Activated naive CD4-positive, alpha-beta T cell treated with anti-CD3 and anti-CD28 coated beads, Interleukin-2, amount 50 U/mL, for 24 hours (primary cell): ENCODE measurements at regions not wholly inside any gene's neighbourhood (a gene's known extent, or its start where the extent isn't known, plus 50 kb on each side); places are given as distances from the start of the nearest gene placed in this dataset.

ENCODE experiments used
- H3K27ac Mint-ChIP-seq: one replicate; pipeline ENCODE4 v1.8.0; 2021; ENCODE audit warnings: mild to moderate bottlenecking, mixed read lengths
- H3K27me3 Mint-ChIP-seq: one replicate; pipeline ENCODE4 v1.8.0; 2021; ENCODE audit warnings: mixed read lengths
- H3K36me3 Mint-ChIP-seq: one replicate; pipeline ENCODE4 v1.8.0; 2021; ENCODE audit warnings: mixed read lengths
- H3K4me1 Mint-ChIP-seq: one replicate; pipeline ENCODE4 v1.8.0; 2021; ENCODE audit warnings: mixed read lengths
- H3K4me3 Mint-ChIP-seq: one replicate; pipeline ENCODE4 v1.8.0; 2021; ENCODE audit warnings: mild to moderate bottlenecking, mixed read lengths
- H3K9me3 Mint-ChIP-seq: one replicate; pipeline ENCODE4 v1.8.0; 2021; ENCODE audit warnings: mixed read lengths

DNA sequence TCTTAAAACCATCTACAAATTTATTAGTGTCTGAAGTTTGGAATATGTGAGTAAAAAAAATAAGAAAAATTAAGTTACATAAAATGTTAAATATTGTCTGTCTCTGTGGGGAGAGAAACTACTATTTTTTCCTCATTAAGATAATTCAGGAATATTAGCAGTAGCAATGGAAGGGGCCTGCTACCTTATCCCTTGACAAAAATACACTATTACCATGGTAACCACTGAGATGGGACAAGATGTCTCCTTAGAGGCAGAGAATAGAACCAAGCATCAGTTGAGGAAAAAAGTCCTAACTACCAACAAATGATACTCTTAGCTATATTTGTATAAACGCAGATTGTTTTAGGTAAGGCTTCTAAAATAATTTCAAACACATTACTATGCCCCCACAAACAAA, 150.7 kb upstream of the LSM8 start:
- Mint-ChIP-seq H3K27ac (no peak overlapping the region), H3K4me3 (no peak overlapping the region), H3K4me1 (no peaks in the 10 kb centered on the region), H3K9me3 (no peaks in the 10 kb centered on the region), H3K27me3 (no peaks in the 10 kb centered on the region), H3K36me3 (no peaks in the 10 kb centered on the region)

DNA sequence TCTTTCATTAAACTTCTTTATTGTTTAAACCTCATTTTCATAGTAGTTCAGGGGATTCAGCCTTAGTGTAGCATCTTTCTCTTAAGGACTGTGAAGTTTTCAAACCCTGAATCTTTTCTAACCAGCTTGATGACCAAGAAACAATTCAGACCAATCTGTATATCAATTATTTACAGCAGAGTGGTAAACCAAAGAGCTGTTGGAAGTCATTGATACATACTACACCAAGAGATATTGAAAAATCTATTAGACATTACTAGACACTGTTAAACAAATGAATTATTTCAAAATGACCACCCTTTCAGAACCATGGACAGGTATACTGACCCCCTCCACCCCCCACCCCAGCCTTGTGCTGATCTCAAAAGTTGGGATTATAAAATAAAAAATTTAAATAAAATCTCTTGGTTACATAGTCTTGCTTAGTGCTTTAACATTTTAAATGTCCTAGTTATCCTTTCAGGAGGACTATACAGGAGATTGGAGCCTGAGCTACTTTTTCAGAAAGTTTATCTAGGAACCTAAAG, 143.9 kb upstream of the LSM8 start:
- no peaks in the 10 kb centered on the region for H3K9me3 Mint-ChIP-seq
- no peaks in the 10 kb centered on the region for H3K27me3 Mint-ChIP-seq
- no peak overlapping the region for H3K4me3 Mint-ChIP-seq
- no peak overlapping the region for H3K27ac Mint-ChIP-seq
- H3K4me1 Mint-ChIP-seq = no peaks in the 10 kb centered on the region
- no peaks in the 10 kb centered on the region for H3K36me3 Mint-ChIP-seq

DNA sequence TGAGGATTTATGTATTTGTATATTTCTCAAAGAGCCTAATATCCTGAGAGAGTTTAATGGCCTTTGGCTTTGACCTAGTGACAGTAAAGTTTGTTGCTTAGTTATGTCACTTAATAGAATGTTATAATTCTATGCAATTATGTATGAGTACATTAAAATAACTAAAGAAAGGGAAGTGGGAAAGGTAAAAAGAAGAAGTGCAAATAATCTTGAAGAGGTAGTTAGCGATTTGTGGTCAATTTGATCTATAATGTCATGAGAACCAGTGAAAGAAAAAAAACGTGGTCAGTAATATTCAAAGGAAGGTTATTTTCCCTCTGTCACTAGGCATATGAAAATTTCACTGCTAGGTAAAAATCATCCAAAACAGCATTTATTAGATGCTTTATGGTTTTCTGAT, 143.4 kb upstream of the LSM8 start:
- Mint-ChIP-seq H3K9me3 (no peaks in the 10 kb centered on the region), H3K27ac (no peak overlapping the region), H3K36me3 (no peaks in the 10 kb centered on the region), H3K27me3 (no peaks in the 10 kb centered on the region), H3K4me3 (no peak overlapping the region), H3K4me1 (no peaks in the 10 kb centered on the region)

- H3K9me3 Mint-ChIP-seq = no peaks in the 10 kb centered on the region
- H3K27ac Mint-ChIP-seq = no peak overlapping the region
- H3K4me3 Mint-ChIP-seq = no peak overlapping the region
- H3K27me3 Mint-ChIP-seq = no peaks in the 10 kb centered on the region
- H3K36me3 Mint-ChIP-seq = no peaks in the 10 kb centered on the region
- no peaks in the 10 kb centered on the region for H3K4me1 Mint-ChIP-seq
Measured at GRCh38 chr7:118041251-118041878, 142.6 kb upstream of the LSM8 start.

GRCh38 chr7:118045629-118046028, 138.3 kb upstream of the LSM8 start:
- H3K9me3 Mint-ChIP-seq = no peaks in the 10 kb centered on the region
- H3K4me1 Mint-ChIP-seq = no peaks in the 10 kb centered on the region
- no peak overlapping the region for H3K4me3 Mint-ChIP-seq
- H3K27me3 Mint-ChIP-seq = no peaks in the 10 kb centered on the region
- no peaks in the 10 kb centered on the region for H3K36me3 Mint-ChIP-seq
- no peak overlapping the region for H3K27ac Mint-ChIP-seq

DNA sequence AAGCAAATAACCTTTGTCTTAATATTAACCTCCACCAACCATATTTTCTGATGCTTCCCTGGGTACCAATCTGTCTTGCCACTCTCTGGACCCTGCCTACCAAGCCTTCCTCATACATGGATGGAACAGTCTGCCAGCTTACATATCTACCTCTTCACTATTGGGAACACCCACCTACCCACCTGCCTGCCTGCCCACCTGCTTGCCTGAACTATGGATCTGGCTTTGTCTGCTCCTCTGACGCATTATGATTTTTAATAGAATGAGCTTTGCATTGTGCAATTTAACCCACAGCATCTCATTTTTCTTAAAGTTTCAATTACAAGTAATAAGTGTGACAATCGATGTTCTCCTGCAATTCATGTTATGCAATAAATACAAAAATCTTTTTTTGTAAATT, 137.9 kb upstream of the LSM8 start:
- Mint-ChIP-seq H3K4me3 (no peak overlapping the region), H3K27me3 (no peaks in the 10 kb centered on the region), H3K9me3 (no peaks in the 10 kb centered on the region), H3K27ac (no peak overlapping the region), H3K36me3 (no peaks in the 10 kb centered on the region), H3K4me1 (no peaks in the 10 kb centered on the region)

GRCh38 chr7:118046801-118047200, 137.2 kb upstream of the LSM8 start:
- no peak overlapping the region for H3K4me3 Mint-ChIP-seq
- no peak overlapping the region for H3K27ac Mint-ChIP-seq
- no peaks in the 10 kb centered on the region for H3K9me3 Mint-ChIP-seq
- H3K27me3 Mint-ChIP-seq = peaks cover 3% of the 10 kb centered on the region
- H3K36me3 Mint-ChIP-seq = no peaks in the 10 kb centered on the region
- H3K4me1 Mint-ChIP-seq = no peaks in the 10 kb centered on the region

DNA sequence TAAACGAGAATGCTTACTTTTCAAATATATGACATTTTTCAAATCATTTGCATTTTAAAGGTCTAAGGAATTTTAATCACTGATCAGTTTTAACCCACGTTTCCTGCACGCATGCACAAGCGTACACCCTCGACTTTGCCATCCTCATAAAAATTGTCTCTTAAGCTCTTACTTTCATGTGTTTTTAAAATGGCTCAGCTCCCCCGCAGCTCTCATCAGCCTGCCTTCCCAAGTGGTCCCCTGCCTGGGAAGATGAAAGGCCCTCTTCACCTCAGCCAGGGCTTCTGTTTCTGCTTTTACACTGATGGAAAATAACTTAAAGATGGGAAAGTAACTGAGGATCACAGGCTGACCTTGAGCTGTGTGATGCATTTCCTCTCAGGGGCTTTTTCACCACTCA, 131.6 kb upstream of the LSM8 start:
- Mint-ChIP-seq H3K36me3 (no peaks in the 10 kb centered on the region), H3K4me3 (no peak overlapping the region), H3K9me3 (no peaks in the 10 kb centered on the region), H3K27ac (no peak overlapping the region), H3K27me3 (peaks cover 4% of the 10 kb centered on the region), H3K4me1 (no peaks in the 10 kb centered on the region)

DNA sequence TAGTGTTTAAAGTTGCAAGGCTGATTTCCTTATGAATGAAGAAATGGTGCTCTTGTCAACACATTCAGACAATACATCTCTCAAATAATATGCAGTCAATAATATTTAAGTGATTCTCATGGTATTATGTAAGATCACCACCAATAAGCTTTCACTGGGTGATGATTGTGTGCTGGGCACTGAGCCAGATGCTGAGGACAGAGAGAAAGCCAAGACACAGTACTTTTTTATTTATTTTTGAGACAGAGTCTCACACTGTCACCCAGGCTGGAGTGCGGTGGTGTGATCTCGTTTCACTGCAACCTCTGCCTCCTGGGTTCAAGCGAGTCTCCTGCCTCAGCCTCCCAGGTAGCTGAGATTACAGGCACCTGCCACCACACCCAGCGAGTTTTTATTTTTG, 130.6 kb upstream of the LSM8 start:
- Mint-ChIP-seq H3K4me3 (no peak overlapping the region), H3K27ac (no peak overlapping the region), H3K27me3 (peaks cover 4% of the 10 kb centered on the region), H3K9me3 (no peaks in the 10 kb centered on the region), H3K36me3 (no peaks in the 10 kb centered on the region), H3K4me1 (no peaks in the 10 kb centered on the region)

GRCh38 chr7:118054529-118054928, 129.4 kb upstream of the LSM8 start:
- H3K4me1 Mint-ChIP-seq = no peaks in the 10 kb centered on the region
- H3K9me3 Mint-ChIP-seq = peaks cover 9% of the 10 kb centered on the region
- no peak overlapping the region for H3K4me3 Mint-ChIP-seq
- H3K36me3 Mint-ChIP-seq = no peaks in the 10 kb centered on the region
- peaks cover 4% of the 10 kb centered on the region for H3K27me3 Mint-ChIP-seq
- no peak overlapping the region for H3K27ac Mint-ChIP-seq

GRCh38 chr7:118055647-118056046, 128.3 kb upstream of the LSM8 start:
- Mint-ChIP-seq H3K4me1 (no peaks in the 10 kb centered on the region), H3K9me3 (peaks cover 10% of the 10 kb centered on the region), H3K27me3 (peaks cover 4% of the 10 kb centered on the region), H3K36me3 (no peaks in the 10 kb centered on the region), H3K27ac (no peak overlapping the region), H3K4me3 (no peak overlapping the region)

DNA sequence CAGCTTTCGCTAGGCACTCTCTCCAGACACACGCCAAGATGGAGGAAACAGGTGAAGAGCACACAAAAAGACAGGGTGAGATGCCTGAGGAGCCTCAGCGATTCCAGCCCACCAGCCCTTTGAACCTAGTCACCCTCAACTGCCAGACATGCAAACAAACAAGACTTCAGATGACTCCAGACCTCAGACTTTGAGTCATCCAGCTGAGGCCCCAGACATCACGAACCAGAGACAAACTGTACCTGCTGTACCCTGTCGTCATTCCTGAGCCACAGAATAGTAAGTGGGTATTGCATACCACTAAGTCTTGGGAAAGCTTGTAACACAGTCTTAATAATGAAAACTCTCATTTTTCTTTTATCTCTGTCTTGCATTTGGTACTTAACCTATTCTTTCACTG, 126.6 kb upstream of the LSM8 start:
- H3K9me3 Mint-ChIP-seq = peaks cover 10% of the 10 kb centered on the region
- no peak overlapping the region for H3K4me3 Mint-ChIP-seq
- H3K4me1 Mint-ChIP-seq = no peaks in the 10 kb centered on the region
- peaks cover 1% of the 10 kb centered on the region for H3K27me3 Mint-ChIP-seq
- no peaks in the 10 kb centered on the region for H3K36me3 Mint-ChIP-seq
- H3K27ac Mint-ChIP-seq = no peak overlapping the region

- H3K36me3 Mint-ChIP-seq = no peaks in the 10 kb centered on the region
- H3K9me3 Mint-ChIP-seq = peaks cover 10% of the 10 kb centered on the region
- H3K27ac Mint-ChIP-seq = no peak overlapping the region
- no peaks in the 10 kb centered on the region for H3K27me3 Mint-ChIP-seq
- no peaks in the 10 kb centered on the region for H3K4me1 Mint-ChIP-seq
- no peak overlapping the region for H3K4me3 Mint-ChIP-seq
Measured at GRCh38 chr7:118059209-118059608, 124.8 kb upstream of the LSM8 start.

GRCh38 chr7:118060692-118061091, 123.3 kb upstream of the LSM8 start:
- H3K9me3 Mint-ChIP-seq = peaks cover 10% of the 10 kb centered on the region
- no peaks in the 10 kb centered on the region for H3K4me1 Mint-ChIP-seq
- no peak overlapping the region for H3K27ac Mint-ChIP-seq
- no peak overlapping the region for H3K4me3 Mint-ChIP-seq
- no peaks in the 10 kb centered on the region for H3K36me3 Mint-ChIP-seq
- H3K27me3 Mint-ChIP-seq = no peaks in the 10 kb centered on the region

GRCh38 chr7:118061386-118061785, 122.6 kb upstream of the LSM8 start:
- Mint-ChIP-seq H3K27ac (no peak overlapping the region), H3K4me3 (no peak overlapping the region), H3K9me3 (peaks cover 10% of the 10 kb centered on the region), H3K36me3 (no peaks in the 10 kb centered on the region), H3K4me1 (no peaks in the 10 kb centered on the region), H3K27me3 (no peaks in the 10 kb centered on the region)

- H3K36me3 Mint-ChIP-seq = no peaks in the 10 kb centered on the region
- peaks cover 12% of the 10 kb centered on the region for H3K27me3 Mint-ChIP-seq
- no peaks in the 10 kb centered on the region for H3K4me1 Mint-ChIP-seq
- no peaks in the 10 kb centered on the region for H3K9me3 Mint-ChIP-seq
- H3K4me3 Mint-ChIP-seq = no peak overlapping the region
- no peak overlapping the region for H3K27ac Mint-ChIP-seq
Measured at GRCh38 chr7:118072893-118073674, 110.9 kb upstream of the LSM8 start.
